Thymus (tissue), 11 donors: ENCODE measurements at regions not wholly inside any gene's neighbourhood (a gene's known extent, or its start where the extent isn't known, plus 50 kb on each side); places are given as distances from the start of the nearest gene placed in this dataset.

Experiments
- DNase-seq, 9 donors: peaks; one replicate each; pipeline ENCODE4 v3.0.0-alpha.2; 2013; ENCODE audit warnings: low spot score in 9 of 9, low read depth in 6 of 9, missing footprints in 1 of 9
- H3K27ac ChIP-seq, 2 donors: one replicate each; pipeline ENCODE4 v1.5.1; 2013; ENCODE audit warnings: control low read depth in 1 of 2, low read depth in 1 of 2, low read length in 1 of 2, mild to moderate bottlenecking in 1 of 2, moderate library complexity in 1 of 2
- H3K27me3 ChIP-seq, 2 donors: one replicate each; pipeline ENCODE4 v1.5.1; 2013; ENCODE audit warnings: low read length in 1 of 2; ENCODE audit not compliant: control insufficient read depth in 2 of 2, insufficient read depth in 1 of 2
- H3K36me3 ChIP-seq, 2 donors: one replicate each; pipeline ENCODE4 v1.5.1; 2013; ENCODE audit warnings: low read length in 1 of 2, mild to moderate bottlenecking in 1 of 2, moderate library complexity in 1 of 2; ENCODE audit not compliant: control insufficient read depth in 2 of 2, insufficient read depth in 2 of 2
- H3K4me1 ChIP-seq, 2 donors: one replicate each; pipeline ENCODE4 v1.5.1; 2013; ENCODE audit warnings: low read length in 2 of 2; ENCODE audit not compliant: control insufficient read depth in 2 of 2, insufficient read depth in 2 of 2
- H3K4me3 ChIP-seq, 2 donors: one replicate each; pipeline ENCODE4 v1.5.1; 2013; ENCODE audit warnings: low read length in 2 of 2, control low read depth in 1 of 2, mild to moderate bottlenecking in 1 of 2
- H3K9me3 ChIP-seq, 2 donors: one replicate each; pipeline ENCODE4 v1.5.1; 2013; ENCODE audit warnings: low read length in 1 of 2, mild to moderate bottlenecking in 1 of 2; ENCODE audit not compliant: control insufficient read depth in 2 of 2, insufficient read depth in 1 of 2
- WGBS: extraction: QIAGEN DNeasy Blood & Tissue Kit; methylation state at CpG from one replicate; pipeline ENCODE4 v1.1.7; 2013; 5-methylcytosine and 5-hydroxymethylcytosine counted together
- donor health status: healthy.

GRCh38 chr21:27567381-27567780, 600.5 kb upstream of the ADAMTS5 start:
- H3K27me3 ChIP-seq = no peaks in the 10 kb centered on the region
- no peak for DNase-seq
- no peaks in the 10 kb centered on the region for H3K9me3 ChIP-seq
- WGBS = 87% methylated on average over 1 of the region's 1 CpG
- no peaks in the 10 kb centered on the region for H3K4me1 ChIP-seq
- no peaks in the 10 kb centered on the region for H3K36me3 ChIP-seq
- H3K4me3 ChIP-seq = no peak overlapping the region
- H3K27ac ChIP-seq = no peak overlapping the region

- H3K9me3 ChIP-seq = no peaks in the 10 kb centered on the region
- no peaks in the 10 kb centered on the region for H3K4me1 ChIP-seq
- no peak overlapping the region for H3K27ac ChIP-seq
- no peaks in the 10 kb centered on the region for H3K36me3 ChIP-seq
- 85% methylated on average over 6 of the region's 6 CpGs for WGBS
- H3K4me3 ChIP-seq = no peak overlapping the region
- no peak for DNase-seq
- no peaks in the 10 kb centered on the region for H3K27me3 ChIP-seq
These were observed 599.6 kb upstream of the ADAMTS5 start for GRCh38 chr21:27566521-27566920.

- Histone ChIP-seq H3K4me3 (no peak overlapping the region), H3K36me3 (no peaks in the 10 kb centered on the region), H3K27ac (no peak overlapping the region), H3K4me1 (no peaks in the 10 kb centered on the region), H3K9me3 (no peaks in the 10 kb centered on the region), H3K27me3 (no peaks in the 10 kb centered on the region)
- WGBS = 95% methylated on average over 1 of the region's 1 CpG
- DNase-seq = no peak
These were observed 598.5 kb upstream of the ADAMTS5 start for GRCh38 chr21:27565364-27565763.

- WGBS = 69% methylated on average over 1 of the region's 1 CpG
- H3K27me3 ChIP-seq = no peaks in the 10 kb centered on the region
- H3K9me3 ChIP-seq = no peaks in the 10 kb centered on the region
- no peak overlapping the region for H3K27ac ChIP-seq
- H3K4me3 ChIP-seq = no peak overlapping the region
- no peaks in the 10 kb centered on the region for H3K4me1 ChIP-seq
- no peaks in the 10 kb centered on the region for H3K36me3 ChIP-seq
- DNase-seq = no peak
These were observed 597.9 kb upstream of the ADAMTS5 start for GRCh38 chr21:27564684-27565301.

- no peaks in the 10 kb centered on the region for H3K4me1 ChIP-seq
- DNase-seq = no peak
- 96% methylated on average over 6 of the region's 6 CpGs for WGBS
- H3K4me3 ChIP-seq = no peak overlapping the region
- H3K27me3 ChIP-seq = no peaks in the 10 kb centered on the region
- H3K27ac ChIP-seq = no peak overlapping the region
- H3K36me3 ChIP-seq = no peaks in the 10 kb centered on the region
- no peaks in the 10 kb centered on the region for H3K9me3 ChIP-seq
These were observed 595.4 kb upstream of the ADAMTS5 start for GRCh38 chr21:27562303-27562702.

GRCh38 chr21:27561116-27561515, 594.2 kb upstream of the ADAMTS5 start:
- H3K4me1 ChIP-seq = no peaks in the 10 kb centered on the region
- 95% methylated on average over 9 of the region's 9 CpGs for WGBS
- H3K27ac ChIP-seq = no peak overlapping the region
- no peaks in the 10 kb centered on the region for H3K9me3 ChIP-seq
- DNase-seq = no peak
- H3K27me3 ChIP-seq = no peaks in the 10 kb centered on the region
- no peaks in the 10 kb centered on the region for H3K36me3 ChIP-seq
- H3K4me3 ChIP-seq = no peak overlapping the region

GRCh38 chr21:27557356-27557755, 590.5 kb upstream of the ADAMTS5 start:
- Histone ChIP-seq H3K4me1 (no peaks in the 10 kb centered on the region), H3K4me3 (no peak overlapping the region), H3K9me3 (peaks cover 0 to under 1% of the 10 kb centered on the region in 2 donors), H3K27ac (no peak overlapping the region), H3K27me3 (no peaks in the 10 kb centered on the region), H3K36me3 (no peaks in the 10 kb centered on the region)
- no peak for DNase-seq
- WGBS = 94% methylated on average over 1 of the region's 1 CpG

- Histone ChIP-seq H3K36me3 (no peaks in the 10 kb centered on the region), H3K9me3 (peaks cover 0 to 5% of the 10 kb centered on the region in 2 donors), H3K27me3 (no peaks in the 10 kb centered on the region), H3K4me1 (no peaks in the 10 kb centered on the region), H3K4me3 (no peak overlapping the region), H3K27ac (no peak overlapping the region)
- DNase-seq = no peak
- 91% methylated on average over 2 of the region's 2 CpGs for WGBS
These were observed 589.1 kb upstream of the ADAMTS5 start for GRCh38 chr21:27555996-27556395.

GRCh38 chr21:27550287-27550686, 583.4 kb upstream of the ADAMTS5 start:
- Histone ChIP-seq H3K9me3 (peaks cover 0 to 5% of the 10 kb centered on the region in 2 donors), H3K27me3 (no peaks in the 10 kb centered on the region), H3K36me3 (no peaks in the 10 kb centered on the region), H3K27ac (no peak overlapping the region), H3K4me3 (no peak overlapping the region), H3K4me1 (no peaks in the 10 kb centered on the region)
- DNase-seq = no peak

GRCh38 chr21:27548486-27548885, 581.6 kb upstream of the ADAMTS5 start:
- WGBS = 90% methylated on average over 4 of the region's 4 CpGs
- no peaks in the 10 kb centered on the region for H3K4me1 ChIP-seq
- H3K27ac ChIP-seq = no peak overlapping the region
- H3K36me3 ChIP-seq = no peaks in the 10 kb centered on the region
- peaks cover 0 to 5% of the 10 kb centered on the region in 2 donors for H3K9me3 ChIP-seq
- no peak overlapping the region for H3K4me3 ChIP-seq
- H3K27me3 ChIP-seq = no peaks in the 10 kb centered on the region
- DNase-seq = no peak
